ENCODE measurements at regions not wholly inside any gene's neighbourhood (a gene's known extent, or its start where the extent isn't known, plus 50 kb on each side); places are given as distances from the start of the nearest gene placed in this dataset.

DNA sequence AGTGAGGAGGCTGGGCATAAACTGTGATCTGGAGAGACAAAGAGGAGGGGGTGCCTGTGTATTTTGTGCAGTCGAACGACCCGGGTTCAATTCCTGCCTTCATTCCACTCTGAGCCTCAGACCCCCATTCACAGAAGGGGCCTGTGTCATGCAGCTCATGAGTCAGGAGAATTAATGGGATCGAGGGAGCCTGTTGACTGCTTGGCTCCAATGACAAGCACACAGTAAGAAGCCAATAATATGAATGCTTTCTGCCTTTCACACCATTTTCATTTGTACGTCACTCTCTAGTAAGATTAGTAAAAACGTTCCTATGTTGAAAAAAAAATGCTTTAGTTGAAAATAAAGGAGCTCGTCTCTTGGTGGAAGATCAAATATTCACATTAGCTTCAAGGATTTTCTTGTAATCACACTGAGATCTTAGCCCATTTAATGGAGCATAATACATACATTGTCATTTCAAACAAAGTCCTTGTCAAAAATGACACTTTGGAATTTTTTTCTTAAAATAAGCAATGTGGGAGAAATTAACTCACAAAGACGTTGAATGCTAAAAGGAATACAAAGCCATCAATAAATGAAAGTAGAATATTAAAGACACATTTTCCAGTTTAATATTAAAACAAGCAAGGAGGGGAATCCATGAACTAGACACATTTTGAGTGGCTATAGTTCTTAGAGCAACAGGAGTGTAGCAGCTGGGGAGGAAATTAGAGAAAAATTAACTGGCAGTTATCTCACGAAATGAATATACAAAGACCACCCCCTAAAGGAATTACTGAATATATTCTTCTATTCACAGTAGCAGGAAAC, 246.7 kb upstream of the AFDN start:
- H3K36me3 ChIP-seq (ENCODE audit: control insufficient read depth, insufficient read depth, low read length) = no peaks in the 10 kb centered on the region
- no peak for DNase-seq (ENCODE audit: low read depth)
- TF ChIP-seq, protein P1, sequence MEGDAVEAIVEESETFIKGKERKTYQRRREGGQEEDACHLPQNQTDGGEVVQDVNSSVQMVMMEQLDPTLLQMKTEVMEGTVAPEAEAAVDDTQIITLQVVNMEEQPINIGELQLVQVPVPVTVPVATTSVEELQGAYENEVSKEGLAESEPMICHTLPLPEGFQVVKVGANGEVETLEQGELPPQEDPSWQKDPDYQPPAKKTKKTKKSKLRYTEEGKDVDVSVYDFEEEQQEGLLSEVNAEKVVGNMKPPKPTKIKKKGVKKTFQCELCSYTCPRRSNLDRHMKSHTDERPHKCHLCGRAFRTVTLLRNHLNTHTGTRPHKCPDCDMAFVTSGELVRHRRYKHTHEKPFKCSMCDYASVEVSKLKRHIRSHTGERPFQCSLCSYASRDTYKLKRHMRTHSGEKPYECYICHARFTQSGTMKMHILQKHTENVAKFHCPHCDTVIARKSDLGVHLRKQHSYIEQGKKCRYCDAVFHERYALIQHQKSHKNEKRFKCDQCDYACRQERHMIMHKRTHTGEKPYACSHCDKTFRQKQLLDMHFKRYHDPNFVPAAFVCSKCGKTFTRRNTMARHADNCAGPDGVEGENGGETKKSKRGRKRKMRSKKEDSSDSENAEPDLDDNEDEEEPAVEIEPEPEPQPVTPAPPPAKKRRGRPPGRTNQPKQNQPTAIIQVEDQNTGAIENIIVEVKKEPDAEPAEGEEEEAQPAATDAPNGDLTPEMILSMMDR (IDR thresholded peaks at IDR 0.05; ENCODE audit: insufficient read depth, low read length, poor library complexity, severe bottlenecking) = no peak
- no peak overlapping the region for H3K4me3 ChIP-seq (ENCODE audit: low read depth, low read length)
- H3K27me3 ChIP-seq (ENCODE audit: control insufficient read depth, insufficient read depth, low read length) = no peaks in the 10 kb centered on the region

DNA sequence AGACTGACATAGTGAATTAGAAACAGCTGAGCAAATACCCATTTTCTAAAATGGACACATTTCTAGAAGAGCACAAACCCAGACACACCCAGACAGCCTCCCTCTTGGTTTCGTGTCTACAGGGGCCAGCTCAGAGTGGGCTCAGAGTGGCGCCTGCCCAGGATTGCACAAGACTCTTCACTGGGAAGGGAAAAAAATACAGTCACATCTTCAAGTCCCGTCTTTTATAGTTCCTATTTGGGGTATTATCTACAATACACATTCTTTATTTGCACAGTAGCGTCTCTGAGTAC, 246.1 kb upstream of the AFDN start:
- DNase-seq (ENCODE audit: low read depth) = no peak
- H3K4me3 ChIP-seq (ENCODE audit: low read depth, low read length) = no peak overlapping the region
- TF ChIP-seq, protein P1 (IDR thresholded peaks at IDR 0.05; ENCODE audit: insufficient read depth, low read length, poor library complexity, severe bottlenecking) = no peak
- H3K36me3 ChIP-seq (ENCODE audit: control insufficient read depth, insufficient read depth, low read length) = no peaks in the 10 kb centered on the region
- H3K27me3 ChIP-seq (ENCODE audit: control insufficient read depth, insufficient read depth, low read length) = no peaks in the 10 kb centered on the region

DNA sequence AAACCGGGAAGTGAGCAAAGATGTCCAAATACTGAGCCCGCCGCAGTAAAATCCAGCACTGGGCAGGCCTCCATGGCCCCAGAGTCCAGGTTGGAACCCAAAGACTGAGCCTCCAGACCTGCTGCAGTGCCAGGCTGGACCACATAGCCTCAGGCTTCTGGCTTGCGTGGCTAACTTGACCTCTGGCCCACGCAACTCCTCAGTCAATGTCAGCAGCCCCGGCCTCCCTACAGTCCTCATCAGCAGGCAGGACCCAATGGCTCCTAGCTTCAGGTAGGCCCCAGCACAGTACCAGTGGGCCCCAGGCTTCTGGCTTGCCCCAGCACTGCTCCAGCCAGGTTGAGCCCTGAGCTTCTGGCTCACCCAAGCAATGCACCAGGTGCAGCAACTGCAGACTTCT, 245.1 kb upstream of the AFDN start:
- Histone ChIP-seq H3K36me3 (ENCODE audit: control insufficient read depth, insufficient read depth, low read length) (no peaks in the 10 kb centered on the region), H3K27me3 (ENCODE audit: control insufficient read depth, insufficient read depth, low read length) (no peaks in the 10 kb centered on the region), H3K4me3 (ENCODE audit: low read depth, low read length) (no peak overlapping the region)
- TF ChIP-seq, protein P1 (IDR thresholded peaks at IDR 0.05; ENCODE audit: insufficient read depth, low read length, poor library complexity, severe bottlenecking) = no peak
- DNase-seq (ENCODE audit: low read depth) = no peak

DNA sequence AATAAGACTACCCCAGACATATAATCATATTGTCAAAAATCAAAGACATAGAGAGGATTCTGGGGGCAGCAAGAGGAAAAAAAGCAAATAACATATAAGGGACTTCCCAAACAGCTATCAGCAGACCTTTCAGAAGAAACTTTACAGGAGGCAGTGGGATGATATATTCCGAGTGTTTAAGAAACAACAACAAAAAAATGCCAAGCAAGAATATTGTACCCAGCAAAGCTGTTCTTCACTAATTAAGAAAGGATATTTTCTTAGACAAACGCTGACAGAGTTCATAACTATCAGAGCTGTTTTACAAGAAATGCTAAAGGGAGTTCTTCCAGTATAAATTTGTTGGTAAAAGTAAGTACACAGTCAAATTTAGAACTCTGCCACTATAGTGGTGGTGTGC, 243.3 kb upstream of the AFDN start:
- TF ChIP-seq, protein P1 (IDR thresholded peaks at IDR 0.05; ENCODE audit: insufficient read depth, low read length, poor library complexity, severe bottlenecking) = no peak
- DNase-seq (ENCODE audit: low read depth) = no peak
- Histone ChIP-seq H3K27me3 (ENCODE audit: control insufficient read depth, insufficient read depth, low read length) (no peaks in the 10 kb centered on the region), H3K36me3 (ENCODE audit: control insufficient read depth, insufficient read depth, low read length) (no peaks in the 10 kb centered on the region), H3K4me3 (ENCODE audit: low read depth, low read length) (no peak overlapping the region)

DNA sequence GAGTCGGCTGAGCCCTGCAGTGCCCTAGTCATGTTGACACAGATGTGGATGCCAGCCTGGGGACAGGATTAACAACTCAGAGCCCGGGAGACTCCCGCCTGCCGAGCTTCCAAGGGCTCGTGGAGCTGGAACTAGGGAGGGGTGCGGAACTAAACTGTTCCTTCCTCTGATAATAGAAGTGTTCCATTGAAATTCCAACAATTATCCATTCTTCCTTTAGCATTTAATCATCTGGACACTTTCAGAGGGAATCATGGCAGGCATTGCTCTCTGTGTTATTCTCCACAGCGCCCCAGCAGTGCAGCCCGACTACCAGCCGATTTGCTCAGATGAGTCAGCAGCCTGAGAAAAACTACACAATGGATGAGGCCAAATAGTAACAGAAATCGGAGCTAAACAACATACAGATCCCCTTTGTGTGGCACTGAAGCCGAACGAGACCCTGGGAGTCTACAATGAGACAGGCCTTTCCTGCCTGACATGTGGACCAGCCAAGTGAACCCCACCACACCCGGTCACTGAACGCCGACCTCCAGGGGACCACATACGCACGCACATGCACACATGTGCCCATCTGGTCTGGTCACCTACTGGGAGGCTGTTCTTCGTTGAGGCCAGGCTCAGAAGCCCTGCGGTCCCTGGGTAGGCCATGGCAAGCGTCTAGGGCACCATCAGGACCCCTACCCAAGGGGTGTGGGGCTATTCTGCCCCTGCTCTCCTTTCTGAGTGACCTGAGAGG, 238.4 kb upstream of the AFDN start:
- Histone ChIP-seq H3K36me3 (ENCODE audit: control insufficient read depth, insufficient read depth, low read length) (no peaks in the 10 kb centered on the region), H3K27me3 (ENCODE audit: control insufficient read depth, insufficient read depth, low read length) (no peaks in the 10 kb centered on the region), H3K4me3 (ENCODE audit: low read depth, low read length) (no peak overlapping the region)
- DNase-seq (ENCODE audit: low read depth) = no peak
- TF ChIP-seq, protein P1 (IDR thresholded peaks at IDR 0.05; ENCODE audit: insufficient read depth, low read length, poor library complexity, severe bottlenecking) = no peak
